ENCODE measurements at regions not wholly inside any gene's neighbourhood (a gene's known extent, or its start where the extent isn't known, plus 50 kb on each side); places are given as distances from the start of the nearest gene placed in this dataset.

DNA sequence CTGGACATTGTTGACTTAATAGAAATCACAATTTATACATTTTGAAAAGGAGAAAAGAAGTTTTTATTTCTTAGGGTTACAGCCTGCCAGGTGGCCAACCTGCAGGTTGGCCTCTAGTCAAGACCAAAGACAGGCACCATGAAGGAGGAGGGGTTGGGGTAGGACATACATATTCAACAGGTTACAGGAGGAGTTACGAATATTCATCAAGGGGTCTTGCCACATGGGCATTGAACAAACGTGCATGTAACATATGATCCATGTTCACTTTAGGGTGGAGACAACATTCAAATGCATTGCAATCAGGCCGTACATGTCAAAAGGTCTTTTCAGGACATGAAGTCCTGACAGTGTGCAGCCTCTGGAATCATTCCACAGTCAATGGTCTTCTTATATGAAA, 246.2 kb upstream of the AKR1E2 start:
- TF ChIP-seq, protein P1, sequence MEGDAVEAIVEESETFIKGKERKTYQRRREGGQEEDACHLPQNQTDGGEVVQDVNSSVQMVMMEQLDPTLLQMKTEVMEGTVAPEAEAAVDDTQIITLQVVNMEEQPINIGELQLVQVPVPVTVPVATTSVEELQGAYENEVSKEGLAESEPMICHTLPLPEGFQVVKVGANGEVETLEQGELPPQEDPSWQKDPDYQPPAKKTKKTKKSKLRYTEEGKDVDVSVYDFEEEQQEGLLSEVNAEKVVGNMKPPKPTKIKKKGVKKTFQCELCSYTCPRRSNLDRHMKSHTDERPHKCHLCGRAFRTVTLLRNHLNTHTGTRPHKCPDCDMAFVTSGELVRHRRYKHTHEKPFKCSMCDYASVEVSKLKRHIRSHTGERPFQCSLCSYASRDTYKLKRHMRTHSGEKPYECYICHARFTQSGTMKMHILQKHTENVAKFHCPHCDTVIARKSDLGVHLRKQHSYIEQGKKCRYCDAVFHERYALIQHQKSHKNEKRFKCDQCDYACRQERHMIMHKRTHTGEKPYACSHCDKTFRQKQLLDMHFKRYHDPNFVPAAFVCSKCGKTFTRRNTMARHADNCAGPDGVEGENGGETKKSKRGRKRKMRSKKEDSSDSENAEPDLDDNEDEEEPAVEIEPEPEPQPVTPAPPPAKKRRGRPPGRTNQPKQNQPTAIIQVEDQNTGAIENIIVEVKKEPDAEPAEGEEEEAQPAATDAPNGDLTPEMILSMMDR (IDR thresholded peaks at IDR 0.05): no peak
- TF ChIP-seq EP300 (IDR thresholded peaks at IDR 0.05) (no peak), POLR2A (IDR thresholded peaks at IDR 0.05) (no peak)
